Bone marrow (tissue), 2 donors: ENCODE measurements at regions not wholly inside any gene's neighbourhood (a gene's known extent, or its start where the extent isn't known, plus 50 kb on each side); places are given as distances from the start of the nearest gene placed in this dataset.
"Not testable (repeated sequence)": the region's sequence is repeated elsewhere in the genome, so short reads cannot be mapped to it uniquely, and the experiment has no call there.

Experiments used
- DNase-seq, 2 donors: peaks; one replicate each; lab custom pipeline; 2025; lab: John Stamatoyannopoulos, UW

GRCh38 chr7:120021085-120021484, 251.9 kb upstream of the KCND2 start:
- no peak for DNase-seq

DNA sequence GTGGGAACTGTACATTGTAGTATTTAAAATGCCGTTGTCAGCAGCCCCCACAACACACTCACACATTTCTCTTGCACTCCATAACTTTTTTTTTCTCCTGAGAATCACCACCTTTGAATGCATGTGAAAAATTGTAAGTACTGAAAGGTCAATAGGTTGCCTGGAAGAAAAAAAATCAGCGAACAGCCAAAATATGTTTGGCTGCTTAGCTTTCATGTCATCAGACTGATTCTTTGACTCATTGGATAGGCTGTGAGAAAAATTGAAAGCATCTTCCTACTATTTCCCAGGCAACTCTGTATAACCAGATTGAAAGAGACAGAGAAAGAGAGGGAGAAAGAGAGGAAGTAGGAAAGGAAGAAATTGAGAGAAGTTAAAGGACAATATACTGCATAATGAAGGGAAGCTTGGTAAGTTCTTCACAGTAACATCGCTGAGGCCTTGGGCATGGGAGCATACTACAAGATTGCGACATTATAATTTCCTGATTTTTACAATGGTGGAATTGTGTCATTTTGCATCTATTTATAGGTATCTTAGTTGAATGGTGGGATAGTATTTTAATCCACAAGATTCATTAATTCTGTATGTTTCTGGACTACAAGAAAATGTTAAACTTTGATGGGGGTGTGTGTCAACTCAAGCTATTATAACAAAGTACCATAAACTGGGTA, 249.3 kb upstream of the KCND2 start:
- DNase-seq, result no peak

- no peak for DNase-seq
Measured at GRCh38 chr7:120028636-120029035, 244.3 kb upstream of the KCND2 start.

- DNase-seq, result no peak
Measured at GRCh38 chr7:120030876-120031275, 242.1 kb upstream of the KCND2 start.

DNA sequence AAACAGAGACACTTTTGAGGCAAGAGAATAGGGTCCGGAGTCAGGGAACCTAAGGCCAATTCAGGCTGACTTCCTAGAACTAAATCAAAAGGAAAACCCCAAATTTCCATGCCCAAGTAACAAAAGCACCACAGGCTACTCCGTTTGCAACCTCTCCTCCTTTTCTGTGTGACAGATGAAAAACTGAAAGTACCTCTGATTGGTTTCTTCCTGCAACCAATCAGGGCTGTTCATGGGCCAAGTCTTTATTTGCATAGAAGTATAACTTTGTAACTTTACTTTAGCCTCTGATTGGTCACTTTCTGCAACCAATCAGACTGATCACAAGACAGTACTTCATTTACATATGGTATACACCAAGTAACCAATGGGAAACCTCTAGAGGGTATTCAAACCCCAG, 239.9 kb upstream of the KCND2 start:
- no peak for DNase-seq

DNA sequence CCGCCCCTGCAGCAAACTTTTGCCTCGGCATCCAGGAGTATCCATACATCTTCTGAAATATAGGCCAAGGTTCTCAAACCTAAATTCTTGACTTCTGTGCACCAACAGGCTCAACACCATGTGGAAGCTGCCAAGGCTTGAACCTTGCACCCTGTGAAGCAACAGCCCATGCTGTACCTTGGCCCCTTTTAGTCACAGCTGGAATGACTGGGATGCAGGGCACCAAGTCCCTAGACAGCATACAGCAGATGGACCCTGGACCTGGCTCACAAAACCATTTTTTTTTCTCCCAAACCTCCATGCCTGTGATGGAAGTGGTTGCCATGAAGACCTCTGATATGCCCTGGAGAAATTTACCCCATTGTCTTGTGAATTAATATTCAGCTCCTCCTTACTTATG, 233.8 kb upstream of the KCND2 start:
- no peak for DNase-seq

- no peak for DNase-seq
Measured at GRCh38 chr7:120041798-120042197, 231.2 kb upstream of the KCND2 start.

GRCh38 chr7:120043250-120043649, 229.7 kb upstream of the KCND2 start:
- DNase-seq, result no peak

DNA sequence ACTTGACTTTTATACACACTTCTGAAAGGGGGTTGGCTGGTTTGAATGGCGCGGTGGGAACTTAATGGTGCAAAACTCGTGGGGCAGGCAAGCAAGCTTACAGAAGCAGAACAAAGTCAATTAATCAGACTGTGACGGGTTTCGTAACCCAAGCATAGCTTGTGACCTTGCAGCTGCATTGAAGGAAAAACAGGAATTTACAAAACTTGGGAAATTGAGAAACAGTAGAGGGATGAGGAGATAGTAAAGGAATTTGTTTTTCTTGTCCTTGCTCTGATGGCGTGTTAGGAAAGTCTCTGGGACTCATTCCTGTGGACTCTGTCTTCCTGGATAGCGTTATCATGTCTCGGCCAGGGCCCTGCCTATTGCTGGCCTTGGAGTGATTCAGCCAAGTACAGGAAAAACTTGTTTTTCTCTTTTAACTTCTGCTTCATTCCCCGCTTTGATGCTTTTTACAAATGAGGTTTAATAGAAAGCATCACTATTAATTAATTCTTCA, 220.0 kb upstream of the KCND2 start:
- DNase-seq, result no peak

- no peak for DNase-seq
Measured at GRCh38 chr7:120053390-120053961, 219.5 kb upstream of the KCND2 start.

GRCh38 chr7:120054376-120055100, 218.4 kb upstream of the KCND2 start:
- no peak for DNase-seq

DNA sequence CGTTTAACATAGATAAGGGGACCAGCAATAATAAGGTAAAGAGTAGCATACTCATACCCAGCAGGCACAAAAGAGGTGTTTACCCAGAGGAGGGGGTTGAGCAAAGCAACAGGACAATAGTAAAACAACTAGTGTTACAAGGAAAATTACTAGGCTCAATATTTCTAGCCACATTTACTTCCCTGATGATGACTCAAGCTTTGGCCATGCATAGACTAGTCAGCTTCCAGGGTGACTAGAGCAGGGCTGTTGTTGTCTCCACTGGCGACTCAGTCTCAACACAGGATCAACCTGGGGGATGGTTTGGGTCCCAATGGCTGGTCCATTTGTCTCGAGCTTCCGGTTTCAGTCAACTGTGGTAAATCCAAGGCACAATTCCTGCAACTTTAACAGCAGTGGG, 217.7 kb upstream of the KCND2 start:
- DNase-seq, result no peak

- no peak for DNase-seq
Measured at GRCh38 chr7:120056227-120056626, 216.7 kb upstream of the KCND2 start.

- no peak for DNase-seq
Measured at GRCh38 chr7:120059641-120060040, 213.3 kb upstream of the KCND2 start.

DNA sequence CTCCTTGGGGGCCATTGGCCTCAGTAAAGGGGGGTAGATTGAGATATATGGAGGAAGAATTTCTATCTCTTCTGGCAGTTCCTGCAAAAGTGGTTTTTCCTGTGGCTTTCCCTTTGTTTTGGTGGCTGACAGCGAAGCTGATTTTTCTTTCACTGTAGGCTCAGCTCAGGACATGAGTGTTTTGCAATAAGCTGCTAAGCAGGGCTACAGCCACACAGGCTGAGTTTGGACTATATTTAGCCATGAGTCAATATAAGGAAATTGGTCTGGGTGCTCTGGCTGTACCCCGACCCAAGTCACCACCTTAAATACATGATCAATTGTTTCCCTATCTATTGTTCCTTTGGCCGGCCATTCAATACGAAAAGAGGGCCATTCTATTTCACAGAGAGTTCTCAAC, 212.7 kb upstream of the KCND2 start:
- DNase-seq, result no peak

DNA sequence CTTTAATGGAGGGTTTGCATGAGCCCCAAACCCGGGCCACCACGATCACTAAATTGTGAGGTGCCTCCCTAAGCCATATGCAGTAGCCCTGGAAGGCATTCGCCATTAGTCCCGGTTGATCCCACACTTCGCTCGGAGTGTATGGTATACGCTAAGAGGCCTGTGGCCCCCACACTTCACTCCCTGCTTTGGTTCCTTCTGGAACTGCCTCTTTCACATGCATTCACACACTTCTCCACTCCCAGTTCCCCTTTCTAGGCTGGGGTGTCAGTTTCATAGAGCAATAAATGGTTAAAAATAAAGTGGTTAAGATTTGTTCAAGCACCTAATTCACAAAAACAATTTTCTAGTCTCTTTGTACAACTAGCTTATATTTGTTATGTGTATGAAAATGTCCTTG, 212.1 kb upstream of the KCND2 start:
- DNase-seq, result no peak

DNA sequence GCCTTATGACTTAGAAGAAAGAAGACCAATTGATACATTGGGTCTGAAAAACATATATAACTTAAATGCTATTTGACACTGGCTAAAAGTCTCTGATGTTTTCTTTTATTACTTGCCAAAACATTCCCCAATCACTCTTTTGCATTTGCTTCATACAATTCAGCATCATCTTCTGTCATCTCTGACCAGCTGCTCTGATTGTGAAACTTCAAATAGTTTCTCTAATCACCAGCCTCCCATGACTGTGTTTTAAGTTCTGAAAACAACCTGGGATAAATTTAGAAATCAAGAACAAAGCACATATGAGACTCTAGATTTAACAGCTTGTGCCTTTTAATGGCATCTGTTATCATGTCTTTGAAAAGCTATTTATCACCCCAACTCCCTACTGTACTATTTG, 208.4 kb upstream of the KCND2 start:
- DNase-seq, result no peak

- not testable (repeated sequence) for DNase-seq
Measured at GRCh38 chr7:120066898-120067297, 206.1 kb upstream of the KCND2 start.

DNA sequence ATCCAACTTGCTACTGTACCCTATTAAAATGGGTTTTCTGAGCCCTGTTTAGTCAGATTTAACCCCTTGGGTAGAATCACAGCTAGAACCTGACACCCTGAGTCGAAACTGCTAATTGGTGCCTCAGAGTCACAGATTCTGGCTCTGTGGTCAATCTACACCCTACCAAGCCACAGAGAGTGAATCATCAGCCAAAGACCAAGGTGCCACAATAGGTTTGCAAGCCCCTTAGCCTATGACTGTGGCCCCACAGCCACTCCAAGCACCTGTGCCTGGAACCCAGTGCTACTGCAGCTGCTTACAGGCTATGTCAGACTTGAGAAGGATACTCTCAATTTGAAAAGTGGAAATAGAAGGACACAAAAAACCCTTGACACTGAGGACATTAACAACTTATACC, 202.8 kb upstream of the KCND2 start:
- no peak for DNase-seq

DNA sequence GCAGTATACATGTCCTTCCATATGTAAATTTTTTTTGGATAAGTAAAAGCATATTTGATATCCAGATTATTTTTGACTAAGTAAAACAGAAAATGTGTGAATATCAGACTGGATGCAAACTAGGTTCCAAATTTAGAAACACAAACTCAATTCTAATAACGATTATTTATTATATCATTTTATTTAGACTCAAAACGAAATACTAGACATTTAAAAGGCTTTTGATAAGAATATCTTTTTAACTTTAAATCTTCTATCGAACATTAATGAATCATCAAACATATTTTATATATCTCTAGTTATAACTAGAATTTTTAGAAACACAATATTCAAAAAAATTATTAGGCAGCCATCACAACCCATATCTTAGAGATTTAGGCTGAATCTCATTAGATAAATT, 195.2 kb upstream of the KCND2 start:
- DNase-seq, result no peak

DNA sequence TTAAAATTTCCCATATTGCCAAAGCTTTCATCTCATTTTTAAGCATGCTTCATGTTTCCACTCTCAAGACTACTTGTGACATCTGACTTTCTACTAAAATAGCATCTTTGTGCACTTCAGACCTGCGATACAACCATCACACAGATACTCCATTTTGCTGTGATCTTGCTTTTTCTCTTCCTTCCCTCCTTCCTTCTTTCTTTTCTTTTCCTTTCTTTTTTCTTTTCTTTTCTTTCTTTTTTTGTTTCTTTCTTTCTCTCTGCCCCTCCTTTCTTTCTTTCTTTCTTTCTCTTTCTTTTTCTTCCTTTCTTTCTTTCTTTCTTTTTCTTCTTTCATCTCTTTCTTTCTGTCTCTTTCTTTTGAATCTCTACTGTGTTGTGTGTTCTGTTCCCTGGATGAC, 194.0 kb upstream of the KCND2 start:
- DNase-seq, result no peak

- DNase-seq, result no peak
Measured at GRCh38 chr7:120079704-120080103, 193.3 kb upstream of the KCND2 start.

- DNase-seq, result not testable (repeated sequence)
Measured at GRCh38 chr7:120086468-120086867, 186.5 kb upstream of the KCND2 start.
